Panc1 (cell line): ENCODE measurements at regions not wholly inside any gene's neighbourhood (a gene's known extent, or its start where the extent isn't known, plus 50 kb on each side); places are given as distances from the start of the nearest gene placed in this dataset.

Source experiments
- ATAC-seq: fragments of 200-7000 bp; cut with Tn5 transposase; 2 replicates; pipeline ENCODE4 v1.9.1; 2020; ENCODE audit warnings: mild to moderate bottlenecking, moderate library complexity
- BruUV-seq: library from RNA; stranded (reverse); fragments of 400-500 nt; replicated peaks from 2 replicates; lab custom pipeline; 2021; lab: Mats Ljungman, UMichigan
- CTCF ChIA-PET: fragments of 300-600 bp; sonication (Branson Sonifier 250); formaldehyde crosslinking; loops from one replicate; lab custom pipeline; 2022; ENCODE audit warnings: antibody characterized with exemption; lab: Charles Lee
- POLR2A ChIA-PET: fragments of 300-600 bp; sonication (Branson Sonifier 250); formaldehyde crosslinking; loops from one replicate; lab custom pipeline; 2022; ENCODE audit warnings: antibody characterized with exemption; lab: Charles Lee
- DNase-seq: peaks from one replicate; pipeline ENCODE4 v3.0.0-alpha.2; 2010; ENCODE audit warnings: low read depth, low spot score
- H3K27ac ChIP-seq: 2 replicates; pipeline ENCODE4 v1.5.1; 2011; ENCODE audit warnings: mild to moderate bottlenecking, low read length, inconsistent platforms
- H3K27me3 ChIP-seq: fragments of 200-500 bp; sonication (Bioruptor generic); 2 replicates; pipeline ENCODE4 v1.6.0; 2014; ENCODE audit warnings: low read length, inconsistent platforms; ENCODE audit not compliant: control insufficient read depth, insufficient read depth
- H3K36me3 ChIP-seq: fragments of 200-500 bp; sonication (Bioruptor generic); 2 replicates; pipeline ENCODE4 v1.5.1; 2014; ENCODE audit warnings: inconsistent platforms, mild to moderate bottlenecking, low read length, moderate library complexity; ENCODE audit not compliant: control insufficient read depth, insufficient read depth
- H3K4me1 ChIP-seq: 2 replicates; pipeline ENCODE4 v1.5.1; 2011; ENCODE audit warnings: inconsistent platforms, mild to moderate bottlenecking, low read length, moderate library complexity; ENCODE audit not compliant: control insufficient read depth, insufficient read depth
- H3K4me3 ChIP-seq, 2 experiments: 2 replicates each; pipeline ENCODE4 v1.5.1; 2011 to 2012; ENCODE audit warnings: low read depth in 2 of 2, low read length in 2 of 2, mild to moderate bottlenecking in 2 of 2, inconsistent platforms in 1 of 2, moderate library complexity in 1 of 2
- H3K9me3 ChIP-seq: fragments of 200-500 bp; sonication (Bioruptor generic); 2 replicates; pipeline ENCODE4 v1.5.1; 2014; ENCODE audit warnings: low read depth, mild to moderate bottlenecking, inconsistent platforms, low read length, moderate library complexity; ENCODE audit not compliant: control insufficient read depth, insufficient read depth
- POLR2AphosphoS5 ChIP-seq: IDR thresholded peaks from 2 replicates; pipeline ENCODE4 v1.6.1; 2012; ENCODE audit warnings: mild to moderate bottlenecking, low read depth, low read length, moderate library complexity
- REST ChIP-seq, 2 experiments: IDR thresholded peaks; 2 replicates each; pipeline ENCODE4 v1.6.1; 2011 to 2012; ENCODE audit warnings: low read depth in 2 of 2, control low read depth in 1 of 2, low read length in 1 of 2, mild to moderate bottlenecking in 1 of 2, moderate library complexity in 1 of 2; ENCODE audit not compliant: insufficient read depth in 1 of 2
- SIN3A ChIP-seq: IDR thresholded peaks from 2 replicates; pipeline ENCODE4 v1.6.1; 2012; ENCODE audit warnings: low read depth, mild to moderate bottlenecking, low read length, moderate library complexity, borderline replicate concordance; ENCODE audit not compliant: insufficient read depth
- TCF7L2 ChIP-seq: IDR thresholded peaks from 2 replicates; pipeline ENCODE4 v1.6.1; 2011; ENCODE audit warnings: mild to moderate bottlenecking, low read depth, low read length, inconsistent platforms
- in situ Hi-C: cut with HindIII; loops from 2 replicates; pipeline ENCODE4 v1.10.0; 2016; ENCODE audit warnings: low sequenced_read_pairs, low pct_unique_long_range_greater_than_20kb
- intact Hi-C: fragments of 100-400 bp; cut with micrococcal nuclease; formaldehyde crosslinking; loops from one replicate; pipeline ENCODE4 v1.10.0; 2022; ENCODE audit not compliant: unreplicated experiment
- TF ChIP-seq, protein P1 (sequence below): fragments of 450-650 bp; IDR thresholded peaks from 2 replicates; pipeline ENCODE4 v1.5.1; 2017; ENCODE audit warnings: mild to moderate bottlenecking

- Histone ChIP-seq H3K27ac (no peak overlapping the region), H3K36me3 (no peaks in the 10 kb centered on the region), H3K4me3 (no peak overlapping the region), H3K9me3 (no peaks in the 10 kb centered on the region), H3K27me3 (no peaks in the 10 kb centered on the region), H3K4me1 (no peaks in the 10 kb centered on the region)
- ChIA-PET CTCF (no interaction called here), POLR2A (no interaction called here)
- BruUV-seq = no TSS peak
- no peak for TF ChIP-seq TCF7L2
- TF ChIP-seq, protein P1, sequence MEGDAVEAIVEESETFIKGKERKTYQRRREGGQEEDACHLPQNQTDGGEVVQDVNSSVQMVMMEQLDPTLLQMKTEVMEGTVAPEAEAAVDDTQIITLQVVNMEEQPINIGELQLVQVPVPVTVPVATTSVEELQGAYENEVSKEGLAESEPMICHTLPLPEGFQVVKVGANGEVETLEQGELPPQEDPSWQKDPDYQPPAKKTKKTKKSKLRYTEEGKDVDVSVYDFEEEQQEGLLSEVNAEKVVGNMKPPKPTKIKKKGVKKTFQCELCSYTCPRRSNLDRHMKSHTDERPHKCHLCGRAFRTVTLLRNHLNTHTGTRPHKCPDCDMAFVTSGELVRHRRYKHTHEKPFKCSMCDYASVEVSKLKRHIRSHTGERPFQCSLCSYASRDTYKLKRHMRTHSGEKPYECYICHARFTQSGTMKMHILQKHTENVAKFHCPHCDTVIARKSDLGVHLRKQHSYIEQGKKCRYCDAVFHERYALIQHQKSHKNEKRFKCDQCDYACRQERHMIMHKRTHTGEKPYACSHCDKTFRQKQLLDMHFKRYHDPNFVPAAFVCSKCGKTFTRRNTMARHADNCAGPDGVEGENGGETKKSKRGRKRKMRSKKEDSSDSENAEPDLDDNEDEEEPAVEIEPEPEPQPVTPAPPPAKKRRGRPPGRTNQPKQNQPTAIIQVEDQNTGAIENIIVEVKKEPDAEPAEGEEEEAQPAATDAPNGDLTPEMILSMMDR = no peak
- no peak for TF ChIP-seq POLR2AphosphoS5
- TF ChIP-seq SIN3A = no peak
- TF ChIP-seq REST (IDR thresholded peaks at IDR 0.05; ENCODE audit: insufficient read depth in 1 of 2, low read depth in 2 of 2, low read length in 1 of 2) = no peak
- no peak for ATAC-seq
- no peak for DNase-seq
- intact Hi-C loops = no loop called here
- in situ Hi-C loops = no loop called here
Observed at GRCh38 chr13:109672545-109672944, 113.8 kb downstream of the IRS2 start.

DNA sequence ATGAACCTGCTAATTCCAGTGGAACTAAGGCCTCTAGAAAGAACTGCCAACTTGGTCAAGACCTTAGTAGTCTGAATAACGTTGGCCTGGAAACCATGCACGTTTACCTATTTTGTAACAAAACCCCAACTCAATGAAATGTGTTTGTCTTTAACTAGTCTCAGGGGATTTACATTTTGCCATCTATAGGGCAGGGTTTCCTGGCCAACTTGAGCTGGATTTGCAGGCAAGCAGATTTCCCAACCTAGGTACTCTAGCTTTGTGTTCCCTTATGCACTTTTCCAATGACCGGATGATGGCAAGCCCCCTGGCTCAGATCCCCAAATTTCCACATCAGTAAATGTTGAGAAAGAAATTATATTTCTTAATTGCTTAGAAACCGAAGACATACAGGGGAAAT lies 114.5 kb downstream of the IRS2 start:
- POLR2A ChIA-PET = no interaction called here
- Histone ChIP-seq H3K36me3 (no peaks in the 10 kb centered on the region), H3K4me3 (no peak overlapping the region), H3K27ac (no peak overlapping the region), H3K27me3 (no peaks in the 10 kb centered on the region), H3K9me3 (no peaks in the 10 kb centered on the region), H3K4me1 (no peaks in the 10 kb centered on the region)
- intact Hi-C loops (no loop called here), in situ Hi-C loops (no loop called here)
- TF ChIP-seq, protein P1 = no peak
- TF ChIP-seq SIN3A = no peak
- no peak for TF ChIP-seq REST (IDR thresholded peaks at IDR 0.05; ENCODE audit: insufficient read depth in 1 of 2, low read depth in 2 of 2, low read length in 1 of 2)
- TF ChIP-seq POLR2AphosphoS5 = no peak
- no peak for TF ChIP-seq TCF7L2
- BruUV-seq = no TSS peak
- ATAC-seq (no peak), DNase-seq (no peak)
- CTCF ChIA-PET = no interaction called here
